ENCODE measurements at regions not wholly inside any gene's neighbourhood (a gene's known extent, or its start where the extent isn't known, plus 50 kb on each side); places are given as distances from the start of the nearest gene placed in this dataset.
"Not testable (repeated sequence)": the region's sequence is repeated elsewhere in the genome, so short reads cannot be mapped to it uniquely, and the experiment has no call there.

- Histone ChIP-seq H3K9me3 (no peaks in the 10 kb centered on the region), H3K27ac (peak overlapping the region in 3 of 4 donors; percentile 30 to 78 (median 54)), H3K36me3 (peaks cover 0 to 51% (median 0%) of the 10 kb centered on the region in 3 donors), H3K4me3 (no peak overlapping the region), H3K4me1 (peaks cover 0 to 93% (median 51%) of the 10 kb centered on the region in 4 donors), H3K27me3 (no peaks in the 10 kb centered on the region)
- 33 to 42% methylated on average over 4 of the region's 4 CpGs for WGBS, 2 donors
- no peak for TF ChIP-seq CTCF (IDR thresholded peaks at IDR 0.05)
- TF ChIP-seq EP300 (IDR thresholded peaks at IDR 0.05): no peak
- TF ChIP-seq POLR2A (IDR thresholded peaks at IDR 0.05): no peak
- no peak for DNase-seq (ENCODE audit: low spot score in 2 of 2)
Measured at GRCh38 chr7:131076711-131077181, 250.9 kb upstream of the MKLN1 start.

DNA sequence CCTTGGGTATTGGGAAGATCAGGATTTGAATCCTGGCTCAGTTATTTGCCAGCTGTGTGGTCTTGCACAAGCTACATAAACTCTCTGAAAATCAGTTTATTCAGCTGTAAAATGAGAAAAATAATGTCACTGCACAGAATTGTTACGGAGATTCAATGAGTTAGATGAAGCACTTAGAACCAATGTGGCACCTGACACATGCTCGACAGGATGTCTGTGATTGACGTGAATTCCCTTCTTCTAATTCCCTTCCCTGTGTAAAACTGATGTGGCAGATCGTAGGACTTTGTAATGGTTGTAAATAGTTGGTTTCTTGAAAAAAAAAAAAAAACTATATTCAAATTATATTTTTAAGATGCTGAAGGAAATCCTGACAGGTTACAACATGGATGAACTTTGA is 249.9 kb upstream of the MKLN1 start:
- Histone ChIP-seq H3K4me1 (peaks cover 0 to 93% (median 48%) of the 10 kb centered on the region in 4 donors), H3K27ac (peak overlapping the region in 2 of 4 donors; percentile 54 to 78), H3K4me3 (no peak overlapping the region), H3K36me3 (peaks cover 0 to 58% (median 0%) of the 10 kb centered on the region in 3 donors), H3K9me3 (no peaks in the 10 kb centered on the region), H3K27me3 (no peaks in the 10 kb centered on the region)
- 66 to 70% methylated on average over 4 of the region's 4 CpGs for WGBS, 2 donors
- TF ChIP-seq EP300 (IDR thresholded peaks at IDR 0.05) (no peak), CTCF (IDR thresholded peaks at IDR 0.05) (no peak), POLR2A (IDR thresholded peaks at IDR 0.05) (no peak)
- no peak for DNase-seq (ENCODE audit: low spot score in 2 of 2)

DNA sequence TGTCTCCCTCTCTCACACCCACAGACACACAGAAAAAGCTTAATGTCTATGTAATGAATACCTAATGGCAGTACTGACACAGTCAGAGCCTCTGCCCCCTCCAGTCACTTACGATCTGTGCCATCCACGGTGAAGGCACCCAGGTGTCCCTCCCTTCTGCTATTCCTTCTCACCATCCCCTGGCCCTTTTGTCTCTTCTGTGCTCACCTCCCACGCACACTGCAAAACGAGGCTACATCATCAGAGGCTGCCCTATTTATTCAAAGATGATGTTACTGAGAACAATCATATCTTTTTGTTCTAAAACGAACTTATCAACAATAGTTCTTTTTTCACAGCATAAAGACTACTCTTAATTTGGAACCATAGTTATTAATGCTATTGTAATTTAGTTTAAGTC is 246.9 kb upstream of the MKLN1 start:
- DNase-seq (ENCODE audit: low spot score in 2 of 2): no peak

GRCh38 chr7:131081308-131081707 is 246.4 kb upstream of the MKLN1 start:
- Histone ChIP-seq H3K4me3 (no peak overlapping the region), H3K27ac (peak overlapping the region in 1 of 4 donors; percentile 32), H3K36me3 (peaks cover 0 to 35% (median 0%) of the 10 kb centered on the region in 3 donors), H3K4me1 (peaks cover 0 to 79% (median 31%) of the 10 kb centered on the region in 4 donors), H3K27me3 (no peaks in the 10 kb centered on the region), H3K9me3 (no peaks in the 10 kb centered on the region)
- 98% methylated on average over 1 of the region's 1 CpG for WGBS, 2 donors
- TF ChIP-seq EP300 (IDR thresholded peaks at IDR 0.05) (no peak), POLR2A (IDR thresholded peaks at IDR 0.05) (no peak), CTCF (IDR thresholded peaks at IDR 0.05) (no peak)
- no peak for DNase-seq (ENCODE audit: low spot score in 2 of 2)

More for the DNA sequence above, 246.9 kb upstream of the MKLN1 start:
- TF ChIP-seq EP300 (IDR thresholded peaks at IDR 0.05) (no peak), POLR2A (IDR thresholded peaks at IDR 0.05) (no peak), CTCF (IDR thresholded peaks at IDR 0.05) (no peak)
- no peaks in the 10 kb centered on the region for H3K27me3 ChIP-seq
- H3K4me3 ChIP-seq: no peak overlapping the region
- peaks cover 0 to 34% (median 0%) of the 10 kb centered on the region in 3 donors for H3K36me3 ChIP-seq
- peaks cover 0 to 84% (median 36%) of the 10 kb centered on the region in 4 donors for H3K4me1 ChIP-seq
- peak overlapping the region in 1 of 4 donors; percentile 50 for H3K27ac ChIP-seq
- H3K9me3 ChIP-seq: no peaks in the 10 kb centered on the region
- WGBS, 2 donors: 31 to 46% methylated on average over 5 of the region's 5 CpGs

- TF ChIP-seq EP300 (IDR thresholded peaks at IDR 0.05) (no peak), POLR2A (IDR thresholded peaks at IDR 0.05) (no peak), CTCF (IDR thresholded peaks at IDR 0.05) (no peak)
- H3K36me3 ChIP-seq: peaks cover 0 to 33% (median 0%) of the 10 kb centered on the region in 3 donors
- WGBS, 2 donors: 82 to 90% methylated on average over 1 of the region's 1 CpG
- no peak for DNase-seq (ENCODE audit: low spot score in 2 of 2)
- H3K27ac ChIP-seq: no peak overlapping the region
- peaks cover 0 to 80% (median 18%) of the 10 kb centered on the region in 4 donors for H3K4me1 ChIP-seq
- no peaks in the 10 kb centered on the region for H3K27me3 ChIP-seq
- H3K9me3 ChIP-seq: no peaks in the 10 kb centered on the region
- H3K4me3 ChIP-seq: no peak overlapping the region
Measured at GRCh38 chr7:131083781-131084180, 243.9 kb upstream of the MKLN1 start.

- H3K4me3 ChIP-seq; DNase-seq (ENCODE audit: low spot score in 2 of 2); H3K27me3 ChIP-seq; H3K9me3 ChIP-seq; H3K27ac ChIP-seq: not testable (repeated sequence)
- peaks cover 0 to 32% (median 0%) of the 10 kb centered on the region in 3 donors for H3K36me3 ChIP-seq
- peaks cover 0 to 80% (median 21%) of the 10 kb centered on the region in 4 donors for H3K4me1 ChIP-seq
- 90 to 91% methylated on average over 1 of the region's 1 CpG for WGBS, 2 donors
Measured at GRCh38 chr7:131084336-131084735, 243.3 kb upstream of the MKLN1 start.

All from tibial nerve (tissue), 4 donors.